Mesothelial cell of epicardium (in vitro differentiated cells): ENCODE measurements at regions not wholly inside any gene's neighbourhood (a gene's known extent, or its start where the extent isn't known, plus 50 kb on each side); places are given as distances from the start of the nearest gene placed in this dataset.
A peak's percentile ranks its signal among the peaks of the same experiment; 100 is the strongest.

Experiments
- DNase-seq, 2 experiments: peaks; one replicate each; pipeline ENCODE4 v3.0.0; 2021; ENCODE audit warnings: low spot score in 2 of 2; ENCODE audit not compliant: unreplicated experiment in 2 of 2
- H3K27ac Mint-ChIP-seq: 2 replicates; pipeline ENCODE4 v1.8.0; 2021; ENCODE audit warnings: mixed read lengths
- H3K27me3 Mint-ChIP-seq: 2 replicates; pipeline ENCODE4 v1.8.0; 2021; ENCODE audit warnings: low read depth, mixed read lengths
- H3K36me3 Mint-ChIP-seq: 2 replicates; pipeline ENCODE4 v1.8.0; 2021; ENCODE audit warnings: mixed read lengths
- H3K4me1 Mint-ChIP-seq: 2 replicates; pipeline ENCODE4 v1.8.0; 2021; ENCODE audit warnings: mixed read lengths
- H3K4me3 Mint-ChIP-seq: 2 replicates; pipeline ENCODE4 v1.8.0; 2021; ENCODE audit warnings: mild to moderate bottlenecking, moderate library complexity, mixed read lengths
- H3K9me3 Mint-ChIP-seq: 2 replicates; pipeline ENCODE4 v1.8.0; 2021; ENCODE audit warnings: mixed read lengths
- TF ChIP-seq, protein P1 (sequence below): fragments of 200-600 bp; sonication (generic); IDR thresholded peaks from one replicate; pipeline ENCODE4 v1.5.0; 2021; ENCODE audit warnings: antibody characterized with exemption; ENCODE audit not compliant: unreplicated experiment

- no peaks in the 10 kb centered on the region for H3K4me1 Mint-ChIP-seq
- no peak overlapping the region for H3K27ac Mint-ChIP-seq
- no peak for DNase-seq
- H3K27me3 Mint-ChIP-seq = no peaks in the 10 kb centered on the region
- no peaks in the 10 kb centered on the region for H3K36me3 Mint-ChIP-seq
- TF ChIP-seq, protein P1, sequence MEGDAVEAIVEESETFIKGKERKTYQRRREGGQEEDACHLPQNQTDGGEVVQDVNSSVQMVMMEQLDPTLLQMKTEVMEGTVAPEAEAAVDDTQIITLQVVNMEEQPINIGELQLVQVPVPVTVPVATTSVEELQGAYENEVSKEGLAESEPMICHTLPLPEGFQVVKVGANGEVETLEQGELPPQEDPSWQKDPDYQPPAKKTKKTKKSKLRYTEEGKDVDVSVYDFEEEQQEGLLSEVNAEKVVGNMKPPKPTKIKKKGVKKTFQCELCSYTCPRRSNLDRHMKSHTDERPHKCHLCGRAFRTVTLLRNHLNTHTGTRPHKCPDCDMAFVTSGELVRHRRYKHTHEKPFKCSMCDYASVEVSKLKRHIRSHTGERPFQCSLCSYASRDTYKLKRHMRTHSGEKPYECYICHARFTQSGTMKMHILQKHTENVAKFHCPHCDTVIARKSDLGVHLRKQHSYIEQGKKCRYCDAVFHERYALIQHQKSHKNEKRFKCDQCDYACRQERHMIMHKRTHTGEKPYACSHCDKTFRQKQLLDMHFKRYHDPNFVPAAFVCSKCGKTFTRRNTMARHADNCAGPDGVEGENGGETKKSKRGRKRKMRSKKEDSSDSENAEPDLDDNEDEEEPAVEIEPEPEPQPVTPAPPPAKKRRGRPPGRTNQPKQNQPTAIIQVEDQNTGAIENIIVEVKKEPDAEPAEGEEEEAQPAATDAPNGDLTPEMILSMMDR = no peak
- no peak overlapping the region for H3K4me3 Mint-ChIP-seq
- peaks cover 11% of the 10 kb centered on the region for H3K9me3 Mint-ChIP-seq
These were observed 797.0 kb downstream of the TDRD15 start for GRCh38 chr2:21920721-21921120.

DNA sequence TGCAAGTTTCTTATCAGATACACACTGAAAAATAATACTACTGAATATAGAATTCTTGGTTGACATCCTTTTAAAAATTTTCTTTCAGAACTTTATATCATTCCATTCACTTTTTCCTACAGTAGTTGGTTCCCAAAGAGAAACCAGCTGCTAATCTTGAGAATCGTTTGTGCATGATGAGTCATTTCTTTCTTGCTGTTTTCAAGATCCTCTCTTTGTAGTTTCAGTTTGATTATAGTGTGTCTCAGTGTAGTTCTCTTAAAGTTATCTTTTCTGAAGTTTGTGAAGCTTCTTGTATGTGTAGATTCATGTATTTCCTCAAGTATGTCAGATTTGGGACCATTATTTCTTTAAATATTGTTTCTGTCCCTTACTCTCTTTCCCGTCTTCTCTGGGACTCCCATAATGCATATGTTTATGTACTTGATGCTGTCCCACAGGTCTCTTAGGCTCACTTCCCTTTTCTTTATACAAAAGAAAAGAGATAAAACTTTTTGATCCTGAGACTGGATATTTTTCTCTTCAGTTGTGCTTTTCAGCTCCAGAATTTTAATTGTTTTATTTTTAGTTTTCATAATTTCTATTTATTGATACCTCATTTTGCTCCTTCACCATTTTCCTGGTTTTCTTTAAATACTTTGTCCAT lies 801.0 kb downstream of the TDRD15 start:
- TF ChIP-seq, protein P1 = no peak
- H3K4me1 Mint-ChIP-seq = no peaks in the 10 kb centered on the region
- no peaks in the 10 kb centered on the region for H3K36me3 Mint-ChIP-seq
- no peaks in the 10 kb centered on the region for H3K27me3 Mint-ChIP-seq
- no peak overlapping the region for H3K27ac Mint-ChIP-seq
- H3K9me3 Mint-ChIP-seq = peaks cover 11% of the 10 kb centered on the region
- DNase-seq = no peak
- no peak overlapping the region for H3K4me3 Mint-ChIP-seq

GRCh38 chr2:21928292-21928691 lies 804.5 kb downstream of the TDRD15 start:
- Mint-ChIP-seq H3K4me3 (no peak overlapping the region), H3K4me1 (peaks cover 4% of the 10 kb centered on the region), H3K27me3 (no peaks in the 10 kb centered on the region), H3K36me3 (no peaks in the 10 kb centered on the region), H3K27ac (no peak overlapping the region), H3K9me3 (peaks cover 11% of the 10 kb centered on the region)
- TF ChIP-seq, protein P1 = peak; percentile 42
- DNase-seq = no peak

- no peaks in the 10 kb centered on the region for H3K27me3 Mint-ChIP-seq
These were observed 806.5 kb downstream of the TDRD15 start for GRCh38 chr2:21930226-21930625.

DNA sequence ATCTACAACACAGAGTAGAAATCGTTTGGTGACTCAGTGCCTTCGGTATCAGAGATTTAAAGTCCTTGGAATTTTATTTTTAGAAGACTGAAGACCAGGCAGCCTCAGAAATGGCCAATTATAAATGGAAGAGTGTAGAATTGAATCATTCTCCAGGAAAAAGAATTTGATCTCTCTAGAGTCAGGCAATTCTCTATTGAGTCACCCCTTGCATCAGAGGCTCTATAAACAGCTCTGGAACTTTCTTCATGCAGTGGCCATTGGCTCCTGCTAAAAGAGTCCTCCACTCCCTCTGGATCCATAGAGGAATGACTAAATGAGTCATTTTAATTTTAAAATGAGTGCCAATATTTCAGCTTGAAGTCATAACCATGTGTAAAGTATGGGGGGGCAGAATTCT lies 816.2 kb downstream of the TDRD15 start:
- no peaks in the 10 kb centered on the region for H3K27me3 Mint-ChIP-seq
- no peaks in the 10 kb centered on the region for H3K9me3 Mint-ChIP-seq
- no peaks in the 10 kb centered on the region for H3K36me3 Mint-ChIP-seq
- no peak overlapping the region for H3K27ac Mint-ChIP-seq
- H3K4me3 Mint-ChIP-seq = no peak overlapping the region
- TF ChIP-seq, protein P1 = no peak
- DNase-seq = no peak
- no peaks in the 10 kb centered on the region for H3K4me1 Mint-ChIP-seq

More at GRCh38 chr2:21930226-21930625, 806.5 kb downstream of the TDRD15 start:
- no peak overlapping the region for H3K4me3 Mint-ChIP-seq
- H3K9me3 Mint-ChIP-seq = peaks cover 4% of the 10 kb centered on the region
- DNase-seq = no peak
- no peak overlapping the region for H3K27ac Mint-ChIP-seq
- H3K4me1 Mint-ChIP-seq = peaks cover 4% of the 10 kb centered on the region
- H3K36me3 Mint-ChIP-seq = no peaks in the 10 kb centered on the region
- TF ChIP-seq, protein P1 = no peak
